AG09309 (cell line): ENCODE measurements at regions not wholly inside any gene's neighbourhood (a gene's known extent, or its start where the extent isn't known, plus 50 kb on each side); places are given as distances from the start of the nearest gene placed in this dataset.

Experiments
- DNase-seq: peaks from one replicate; pipeline ENCODE4 v3.0.0-alpha.2; 2010; ENCODE audit warnings: low read depth
- H3K4me3 ChIP-seq: 2 replicates; pipeline ENCODE4 v1.5.1; 2011; ENCODE audit warnings: mild to moderate bottlenecking, low read depth, low read length, moderate library complexity; ENCODE audit not compliant: control insufficient read depth
- TF ChIP-seq, protein P1 (sequence below): IDR thresholded peaks from 2 replicates; pipeline ENCODE4 v1.5.1; 2011; ENCODE audit warnings: mild to moderate bottlenecking, low read depth, low read length, inconsistent platforms; ENCODE audit not compliant: insufficient read depth, control insufficient read depth; ENCODE audit errors: missing control alignments

- H3K4me3 ChIP-seq: no peak overlapping the region
- DNase-seq: no peak
- TF ChIP-seq, protein P1, sequence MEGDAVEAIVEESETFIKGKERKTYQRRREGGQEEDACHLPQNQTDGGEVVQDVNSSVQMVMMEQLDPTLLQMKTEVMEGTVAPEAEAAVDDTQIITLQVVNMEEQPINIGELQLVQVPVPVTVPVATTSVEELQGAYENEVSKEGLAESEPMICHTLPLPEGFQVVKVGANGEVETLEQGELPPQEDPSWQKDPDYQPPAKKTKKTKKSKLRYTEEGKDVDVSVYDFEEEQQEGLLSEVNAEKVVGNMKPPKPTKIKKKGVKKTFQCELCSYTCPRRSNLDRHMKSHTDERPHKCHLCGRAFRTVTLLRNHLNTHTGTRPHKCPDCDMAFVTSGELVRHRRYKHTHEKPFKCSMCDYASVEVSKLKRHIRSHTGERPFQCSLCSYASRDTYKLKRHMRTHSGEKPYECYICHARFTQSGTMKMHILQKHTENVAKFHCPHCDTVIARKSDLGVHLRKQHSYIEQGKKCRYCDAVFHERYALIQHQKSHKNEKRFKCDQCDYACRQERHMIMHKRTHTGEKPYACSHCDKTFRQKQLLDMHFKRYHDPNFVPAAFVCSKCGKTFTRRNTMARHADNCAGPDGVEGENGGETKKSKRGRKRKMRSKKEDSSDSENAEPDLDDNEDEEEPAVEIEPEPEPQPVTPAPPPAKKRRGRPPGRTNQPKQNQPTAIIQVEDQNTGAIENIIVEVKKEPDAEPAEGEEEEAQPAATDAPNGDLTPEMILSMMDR: no peak
These were observed 212.1 kb downstream of the TTC32 start for GRCh38 chr2:19689646-19690168.

DNA sequence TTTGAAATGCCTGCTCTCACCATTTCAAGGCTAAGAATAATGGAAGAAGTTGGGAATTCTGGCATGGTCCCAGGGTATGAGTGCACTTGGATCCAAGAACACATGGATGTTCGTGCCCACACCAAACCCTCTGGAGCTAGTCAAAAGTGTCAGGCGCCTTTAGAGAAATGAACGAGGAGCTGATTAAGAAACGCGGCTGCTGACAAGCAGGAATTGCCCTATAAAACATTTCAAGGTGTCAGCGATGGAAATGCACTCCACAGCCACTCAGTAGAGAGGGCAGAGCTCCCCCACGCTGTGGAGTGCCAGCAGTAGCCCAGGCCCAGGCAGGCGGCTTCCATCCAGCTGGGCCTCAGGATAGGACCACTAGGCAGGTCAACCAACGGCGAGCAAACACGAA is 213.7 kb downstream of the TTC32 start:
- TF ChIP-seq, protein P1: no peak
- no peak overlapping the region for H3K4me3 ChIP-seq
- DNase-seq: no peak

DNA sequence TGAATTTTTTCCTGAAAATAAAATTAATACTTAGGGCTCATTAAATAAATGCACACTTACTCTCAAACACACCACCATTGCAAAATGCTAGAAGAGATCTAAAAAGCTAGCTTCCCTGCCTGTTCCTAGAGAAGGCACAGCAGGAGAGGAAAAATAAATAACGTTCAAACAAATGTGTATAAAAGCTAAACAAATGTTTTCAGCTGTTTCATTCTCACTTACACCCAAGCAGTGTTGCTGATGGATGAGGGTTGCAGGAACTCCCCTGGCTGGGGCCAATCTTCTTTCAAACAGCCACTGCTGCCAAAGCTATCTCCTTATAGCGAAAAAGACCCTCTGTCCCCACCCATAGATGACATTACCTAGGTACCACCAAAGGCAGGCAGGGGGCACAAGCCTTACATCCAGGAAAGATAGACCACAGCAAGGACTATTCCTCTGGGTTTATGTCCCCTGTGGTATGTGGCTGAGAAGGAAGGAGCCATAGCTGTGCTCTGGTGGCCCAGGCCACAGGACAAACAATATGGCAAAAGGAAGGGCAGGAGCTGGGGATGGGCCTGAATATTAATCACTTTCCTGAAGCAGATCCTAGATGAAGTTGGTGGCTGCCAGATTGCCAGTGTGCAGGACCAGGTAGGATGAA is 214.6 kb downstream of the TTC32 start:
- no peak for DNase-seq
- TF ChIP-seq, protein P1: no peak
- H3K4me3 ChIP-seq: no peak overlapping the region

- H3K4me3 ChIP-seq: no peak overlapping the region
- DNase-seq: no peak
- TF ChIP-seq, protein P1: no peak
These were observed 215.3 kb downstream of the TTC32 start for GRCh38 chr2:19686439-19686838.

DNA sequence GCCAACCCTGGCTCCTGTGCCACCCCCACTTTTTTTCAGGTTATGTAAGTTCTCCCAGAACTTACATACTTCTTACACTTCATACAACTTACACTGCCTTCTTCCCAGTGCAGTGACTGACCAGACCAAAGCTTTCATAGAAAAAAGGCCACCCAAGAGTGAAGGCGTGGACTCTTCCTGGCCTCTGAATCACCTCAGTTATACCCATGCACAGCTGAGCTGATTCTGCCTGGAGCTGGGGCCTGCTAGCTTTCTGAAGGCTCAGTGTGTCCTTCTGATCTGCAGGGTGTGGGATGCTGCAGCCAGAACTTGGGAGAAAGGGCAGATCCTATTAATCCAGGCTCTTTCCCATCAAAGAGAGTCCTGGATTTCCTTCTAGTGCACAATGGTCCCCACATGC is 216.1 kb downstream of the TTC32 start:
- no peak overlapping the region for H3K4me3 ChIP-seq
- TF ChIP-seq, protein P1: no peak
- DNase-seq: no peak

DNA sequence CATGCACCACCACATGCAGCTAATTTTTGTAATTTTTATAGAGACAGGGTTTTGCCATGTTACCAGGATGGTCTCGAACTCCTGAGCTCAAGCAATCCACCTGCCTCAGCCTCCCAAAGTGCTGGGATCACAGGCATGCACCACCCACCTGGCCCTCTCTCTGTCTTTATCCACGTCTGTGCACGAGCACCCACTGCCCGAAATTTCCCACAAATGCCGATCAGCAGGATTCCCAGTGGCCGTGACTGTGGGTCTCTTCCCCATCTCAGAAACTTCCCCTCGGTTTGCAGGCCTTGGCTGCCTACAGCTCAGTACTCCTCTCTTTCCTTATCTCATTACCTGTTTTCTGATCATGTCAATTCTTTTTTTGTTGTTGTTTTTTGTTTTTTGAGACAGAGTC is 217.3 kb downstream of the TTC32 start:
- DNase-seq: no peak
- H3K4me3 ChIP-seq: no peak overlapping the region
- TF ChIP-seq, protein P1: no peak
